PC-9 (cell line): ENCODE measurements at regions not wholly inside any gene's neighbourhood (a gene's known extent, or its start where the extent isn't known, plus 50 kb on each side); places are given as distances from the start of the nearest gene placed in this dataset.

ENCODE experiments used
- EZH2 ChIP-seq: fragments of 200-600 bp; sonication (generic); IDR thresholded peaks from 2 replicates; pipeline ENCODE4 v1.8.0; 2017; ENCODE audit warnings: antibody characterized with exemption, low read depth
- TF ChIP-seq, protein P1 (sequence below): fragments of 200-600 bp; sonication (generic); conservative IDR thresholded peaks from 2 replicates; pipeline ENCODE4 v1.6.1; 2017; ENCODE audit warnings: mixed run types, antibody characterized with exemption, mild to moderate bottlenecking, moderate library complexity

DNA sequence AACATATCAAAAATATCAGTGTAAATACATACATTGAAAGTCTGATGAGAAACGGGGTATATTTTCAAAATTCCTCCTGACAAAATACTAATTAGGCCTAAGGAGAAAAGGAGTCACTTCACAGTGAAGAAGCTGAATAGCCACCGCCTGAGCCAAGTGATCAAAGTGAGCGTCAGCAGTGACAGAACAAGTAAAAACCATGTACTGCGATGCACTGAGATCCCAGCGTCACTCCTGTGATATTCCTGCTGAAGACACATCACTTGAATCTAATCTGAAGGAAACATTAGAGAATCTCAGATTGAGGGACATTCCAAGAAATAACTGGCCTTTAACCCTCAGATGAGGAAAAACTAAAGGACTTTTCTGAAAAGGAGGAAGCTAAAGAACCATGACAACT is 285.3 kb downstream of the EN1 start:
- TF ChIP-seq, protein P1, sequence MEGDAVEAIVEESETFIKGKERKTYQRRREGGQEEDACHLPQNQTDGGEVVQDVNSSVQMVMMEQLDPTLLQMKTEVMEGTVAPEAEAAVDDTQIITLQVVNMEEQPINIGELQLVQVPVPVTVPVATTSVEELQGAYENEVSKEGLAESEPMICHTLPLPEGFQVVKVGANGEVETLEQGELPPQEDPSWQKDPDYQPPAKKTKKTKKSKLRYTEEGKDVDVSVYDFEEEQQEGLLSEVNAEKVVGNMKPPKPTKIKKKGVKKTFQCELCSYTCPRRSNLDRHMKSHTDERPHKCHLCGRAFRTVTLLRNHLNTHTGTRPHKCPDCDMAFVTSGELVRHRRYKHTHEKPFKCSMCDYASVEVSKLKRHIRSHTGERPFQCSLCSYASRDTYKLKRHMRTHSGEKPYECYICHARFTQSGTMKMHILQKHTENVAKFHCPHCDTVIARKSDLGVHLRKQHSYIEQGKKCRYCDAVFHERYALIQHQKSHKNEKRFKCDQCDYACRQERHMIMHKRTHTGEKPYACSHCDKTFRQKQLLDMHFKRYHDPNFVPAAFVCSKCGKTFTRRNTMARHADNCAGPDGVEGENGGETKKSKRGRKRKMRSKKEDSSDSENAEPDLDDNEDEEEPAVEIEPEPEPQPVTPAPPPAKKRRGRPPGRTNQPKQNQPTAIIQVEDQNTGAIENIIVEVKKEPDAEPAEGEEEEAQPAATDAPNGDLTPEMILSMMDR, result no peak
- TF ChIP-seq EZH2, result no peak
